SK-N-SH (cell line): ENCODE measurements at regions not wholly inside any gene's neighbourhood (a gene's known extent, or its start where the extent isn't known, plus 50 kb on each side); places are given as distances from the start of the nearest gene placed in this dataset.
A peak's percentile ranks its signal among the peaks of the same experiment; 100 is the strongest.

ENCODE experiments used
- CTCF ChIA-PET: fragments of 300-600, 350-600 bp; formaldehyde crosslinking; extraction: SDS; loops from one replicate; lab custom pipeline; 2021; lab: Yijun Ruan, JAX
- POLR2A ChIA-PET: fragments of 350-600 bp; sonication (Branson Sonifier 250); formaldehyde crosslinking; extraction: SDS; loops from one replicate; lab custom pipeline; 2020; ENCODE audit warnings: antibody characterized with exemption, inconsistent platforms; lab: Yijun Ruan, JAX
- DNase-seq: peaks from one replicate; pipeline ENCODE4 v3.0.0; 2012
- H2AFZ ChIP-seq: fragments of 200-600 bp; sonication (generic); 2 replicates; pipeline ENCODE4 v1.8.1; 2016; ENCODE audit warnings: antibody characterized with exemption, mild to moderate bottlenecking, low read depth
- H3F3A ChIP-seq: fragments of 200-600 bp; sonication (generic); replicated peaks from 2 replicates; pipeline ENCODE3; 2016; ENCODE audit warnings: antibody characterized with exemption, mild to moderate bottlenecking; ENCODE audit not compliant: insufficient read depth
- H3K27ac ChIP-seq, 2 experiments: fragments of 200-500 bp in 1 of 2; fragments of 200-600 bp in 1 of 2; sonication (Bioruptor generic) in 1 of 2; sonication (generic), shearing (Covaris generic) in 1 of 2; 2 replicates each; pipeline versions ENCODE4 v1.5.1 to v1.6.1; 2014 to 2016; ENCODE audit warnings: low read depth in 2 of 2, inconsistent platforms in 1 of 2, low read length in 1 of 2, mild to moderate bottlenecking in 1 of 2, mixed read lengths in 1 of 2
- H3K27me3 ChIP-seq: fragments of 200-600 bp; sonication (generic), shearing (Covaris generic); 2 replicates; pipeline ENCODE4 v1.6.1; 2016; ENCODE audit warnings: mixed run types; ENCODE audit not compliant: insufficient read depth
- H3K36me3 ChIP-seq, 2 experiments: fragments of 200-500 bp in 1 of 2; fragments of 200-600 bp in 1 of 2; sonication (Bioruptor generic) in 1 of 2; sonication (generic) in 1 of 2; replicated peaks in 1 of 2; 2 replicates each; pipeline versions ENCODE3 to v1.5.1; 2014 to 2016; ENCODE audit warnings: low read length in 1 of 2, mild to moderate bottlenecking in 1 of 2; ENCODE audit not compliant: insufficient read depth in 2 of 2, control insufficient read depth in 1 of 2
- H3K4me1 ChIP-seq, 2 experiments: fragments of 200-500 bp in 1 of 2; fragments of 200-600 bp in 1 of 2; sonication (Bioruptor generic) in 1 of 2; sonication (generic), shearing (Covaris generic) in 1 of 2; 2 replicates each; pipeline versions ENCODE4 v1.5.1 to v1.6.1; 2014 to 2016; ENCODE audit warnings: low read depth in 1 of 2, low read length in 1 of 2, mixed run types in 1 of 2; ENCODE audit not compliant: insufficient read depth in 2 of 2, control insufficient read depth in 1 of 2
- H3K4me2 ChIP-seq: fragments of 200-600 bp; sonication (generic), shearing (Covaris generic); 2 replicates; pipeline ENCODE4 v1.6.1; 2017; ENCODE audit warnings: mixed run types
- H3K4me3 ChIP-seq, 2 experiments: fragments of 200-500 bp in 1 of 2; fragments of 200-600 bp in 1 of 2; sonication (Bioruptor generic) in 1 of 2; sonication (generic), shearing (Covaris generic) in 1 of 2; 2 replicates each; pipeline versions ENCODE4 v1.5.1 to v1.8.1; 2014 to 2016; ENCODE audit warnings: low read depth in 2 of 2, inconsistent platforms in 1 of 2, low read length in 1 of 2, mild to moderate bottlenecking in 1 of 2, mixed read lengths in 1 of 2, moderate library complexity in 1 of 2
- H3K79me2 ChIP-seq: fragments of 200-600 bp; sonication (generic); 2 replicates; pipeline ENCODE4 v1.8.1; 2017; ENCODE audit warnings: mild to moderate bottlenecking; ENCODE audit not compliant: insufficient read depth
- H3K9ac ChIP-seq: fragments of 200-600 bp; sonication (generic); 2 replicates; pipeline ENCODE4 v1.6.1; 2017; ENCODE audit warnings: mixed run types
- H3K9me2 ChIP-seq: fragments of 200-600 bp; sonication (generic); 2 replicates; pipeline ENCODE4 v1.6.1; 2017; ENCODE audit warnings: mixed run types
- H3K9me3 ChIP-seq: fragments of 200-600 bp; sonication (generic); 2 replicates; pipeline ENCODE4 v1.6.1; 2017; ENCODE audit warnings: mixed run types, mild to moderate bottlenecking, moderate library complexity
- H4K20me1 ChIP-seq: fragments of 200-600 bp; sonication (generic); 2 replicates; pipeline ENCODE4 v1.6.1; 2017; ENCODE audit warnings: mild to moderate bottlenecking, mixed run types; ENCODE audit not compliant: insufficient read depth
- CTCF ChIP-seq: fragments of 200-600 bp; sonication (generic); IDR thresholded peaks from 2 replicates; pipeline ENCODE4 v1.6.1; 2017; ENCODE audit warnings: antibody characterized with exemption, mild to moderate bottlenecking, moderate library complexity
- EP300 ChIP-seq, 2 experiments: IDR thresholded peaks; 2 replicates each; pipeline versions ENCODE4 v1.4.0 to v1.6.1; 2012; ENCODE audit warnings: borderline replicate concordance in 1 of 2, low read depth in 1 of 2, low read length in 1 of 2
- EZH2phosphoT487 ChIP-seq: fragments of 200-600 bp; sonication (generic); IDR thresholded peaks from 2 replicates; pipeline ENCODE4 v1.6.1; 2017; ENCODE audit warnings: low read depth, mixed run types, mild to moderate bottlenecking, antibody characterized with exemption, moderate library complexity, borderline replicate concordance
- FOXM1 ChIP-seq: IDR thresholded peaks from 2 replicates; pipeline ENCODE4 v1.4.0; 2012; ENCODE audit warnings: low read depth, mild to moderate bottlenecking
- GABPA ChIP-seq: IDR thresholded peaks from 2 replicates; pipeline ENCODE4 v1.4.0; 2012; ENCODE audit warnings: low read depth, mild to moderate bottlenecking
- IRF3 ChIP-seq: fragments of 150-350 bp; IDR thresholded peaks from 2 replicates; pipeline ENCODE4 v1.6.1; 2016; ENCODE audit warnings: mild to moderate bottlenecking, low read depth, low read length
- JUND ChIP-seq: IDR thresholded peaks from 2 replicates; pipeline ENCODE4 v1.4.0; 2012
- MAX ChIP-seq: IDR thresholded peaks from 2 replicates; pipeline ENCODE4 v1.4.0; 2012; ENCODE audit warnings: low read depth
- MEF2A ChIP-seq: IDR thresholded peaks from 2 replicates; pipeline ENCODE4 v1.4.0; 2012; ENCODE audit warnings: low read depth, borderline replicate concordance
- MXI1 ChIP-seq: IDR thresholded peaks from 2 replicates; pipeline ENCODE4 v1.6.1; 2012; ENCODE audit warnings: mild to moderate bottlenecking, low read depth, low read length, improper control_type of control experiment
- NFIC ChIP-seq: IDR thresholded peaks from 2 replicates; pipeline ENCODE4 v1.4.0; 2012; ENCODE audit warnings: borderline replicate concordance
- PBX3 ChIP-seq: IDR thresholded peaks from 2 replicates; pipeline ENCODE4; 2012
- RCOR1 ChIP-seq: fragments of 150-350 bp; IDR thresholded peaks from 2 replicates; pipeline ENCODE4 v1.6.1; 2017; ENCODE audit warnings: antibody characterized with exemption, low read length
- RFX5 ChIP-seq: IDR thresholded peaks from 2 replicates; pipeline ENCODE4 v1.6.1; 2012; ENCODE audit warnings: mild to moderate bottlenecking, improper control_type of control experiment, low read length
- RXRA ChIP-seq: IDR thresholded peaks from 2 replicates; pipeline ENCODE4 v1.4.0; 2012; ENCODE audit warnings: low read depth, mild to moderate bottlenecking, borderline replicate concordance
- ZBTB33 ChIP-seq: IDR thresholded peaks from 2 replicates; pipeline ENCODE4 v1.4.0; 2012; ENCODE audit warnings: low read depth, borderline replicate concordance
- WGBS: methylation state at CpG from one replicate; pipeline ENCODE4 v1.1.6; 2017; ENCODE audit warnings: low lambda C conversion rate; 5-methylcytosine and 5-hydroxymethylcytosine counted together
- TF ChIP-seq, protein P1 (sequence below): IDR thresholded peaks from 2 replicates; pipeline ENCODE4 v1.6.1; 2012; ENCODE audit warnings: mild to moderate bottlenecking, low read depth, low read length, moderate library complexity

- ChIA-PET CTCF (no interaction called here), POLR2A (no interaction called here)
- 71% methylated on average over 3 of the region's 3 CpGs for WGBS
Observed at GRCh38 chr7:106480616-106481031, 180.3 kb downstream of the CCDC71L start.

More at GRCh38 chr7:106480616-106481031, 180.3 kb downstream of the CCDC71L start:
- Histone ChIP-seq H3K27me3 (no peaks in the 10 kb centered on the region), H3F3A (peaks cover 14% of the 10 kb centered on the region), H3K4me2 (no peak overlapping the region), H3K27ac (no peak overlapping the region), H3K36me3 (no peaks in the 10 kb centered on the region), H3K4me1 (peaks cover 4 to 10% of the 10 kb centered on the region in 2 experiments), H3K9me2 (no peaks in the 10 kb centered on the region), H3K79me2 (no peaks in the 10 kb centered on the region), H4K20me1 (no peaks in the 10 kb centered on the region), H3K4me3 (no peak overlapping the region), H2AFZ (peak overlapping the region; percentile 7; the same call in 1 of the 2 replicates), H3K9ac (no peak overlapping the region), H3K9me3 (no peaks in the 10 kb centered on the region)
- TF ChIP-seq IRF3 (no peak), RFX5 (no peak), GABPA (no peak), EZH2phosphoT487 (no peak), MXI1 (no peak), NFIC (no peak), FOXM1 (no peak), PBX3 (no peak), MAX (no peak), MEF2A (no peak), CTCF (no peak), EP300 (IDR thresholded peaks at IDR 0.05; ENCODE audit: borderline replicate concordance in 1 of 2, low read depth in 1 of 2, low read length in 1 of 2) (no peak), RXRA (no peak), JUND (no peak), RCOR1 (no peak), ZBTB33 (no peak)
- TF ChIP-seq, protein P1, sequence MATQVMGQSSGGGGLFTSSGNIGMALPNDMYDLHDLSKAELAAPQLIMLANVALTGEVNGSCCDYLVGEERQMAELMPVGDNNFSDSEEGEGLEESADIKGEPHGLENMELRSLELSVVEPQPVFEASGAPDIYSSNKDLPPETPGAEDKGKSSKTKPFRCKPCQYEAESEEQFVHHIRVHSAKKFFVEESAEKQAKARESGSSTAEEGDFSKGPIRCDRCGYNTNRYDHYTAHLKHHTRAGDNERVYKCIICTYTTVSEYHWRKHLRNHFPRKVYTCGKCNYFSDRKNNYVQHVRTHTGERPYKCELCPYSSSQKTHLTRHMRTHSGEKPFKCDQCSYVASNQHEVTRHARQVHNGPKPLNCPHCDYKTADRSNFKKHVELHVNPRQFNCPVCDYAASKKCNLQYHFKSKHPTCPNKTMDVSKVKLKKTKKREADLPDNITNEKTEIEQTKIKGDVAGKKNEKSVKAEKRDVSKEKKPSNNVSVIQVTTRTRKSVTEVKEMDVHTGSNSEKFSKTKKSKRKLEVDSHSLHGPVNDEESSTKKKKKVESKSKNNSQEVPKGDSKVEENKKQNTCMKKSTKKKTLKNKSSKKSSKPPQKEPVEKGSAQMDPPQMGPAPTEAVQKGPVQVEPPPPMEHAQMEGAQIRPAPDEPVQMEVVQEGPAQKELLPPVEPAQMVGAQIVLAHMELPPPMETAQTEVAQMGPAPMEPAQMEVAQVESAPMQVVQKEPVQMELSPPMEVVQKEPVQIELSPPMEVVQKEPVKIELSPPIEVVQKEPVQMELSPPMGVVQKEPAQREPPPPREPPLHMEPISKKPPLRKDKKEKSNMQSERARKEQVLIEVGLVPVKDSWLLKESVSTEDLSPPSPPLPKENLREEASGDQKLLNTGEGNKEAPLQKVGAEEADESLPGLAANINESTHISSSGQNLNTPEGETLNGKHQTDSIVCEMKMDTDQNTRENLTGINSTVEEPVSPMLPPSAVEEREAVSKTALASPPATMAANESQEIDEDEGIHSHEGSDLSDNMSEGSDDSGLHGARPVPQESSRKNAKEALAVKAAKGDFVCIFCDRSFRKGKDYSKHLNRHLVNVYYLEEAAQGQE, result no peak
- no peak for DNase-seq
